Ovary (tissue), 3 donors: ENCODE measurements at regions not wholly inside any gene's neighbourhood (a gene's known extent, or its start where the extent isn't known, plus 50 kb on each side); places are given as distances from the start of the nearest gene placed in this dataset.

Experiments
- POLR2A ChIP-seq: fragments of 450-650 bp; IDR thresholded peaks from one replicate; pipeline ENCODE4 v1.6.1; 2017; ENCODE audit warnings: antibody characterized with exemption, mild to moderate bottlenecking, moderate library complexity
- TF ChIP-seq, protein P1 (sequence below), 3 donors: fragments of 450-650 bp in 2 of 3; fragments of 200-600 bp in 1 of 3; IDR thresholded peaks; one replicate each; pipeline versions ENCODE4 v1.5.1 to v1.8.0; 2016 to 2022; ENCODE audit warnings: antibody characterized with exemption in 3 of 3, mild to moderate bottlenecking in 1 of 3
- donor health status: DM: no; HTN: no; CAD: no.

DNA sequence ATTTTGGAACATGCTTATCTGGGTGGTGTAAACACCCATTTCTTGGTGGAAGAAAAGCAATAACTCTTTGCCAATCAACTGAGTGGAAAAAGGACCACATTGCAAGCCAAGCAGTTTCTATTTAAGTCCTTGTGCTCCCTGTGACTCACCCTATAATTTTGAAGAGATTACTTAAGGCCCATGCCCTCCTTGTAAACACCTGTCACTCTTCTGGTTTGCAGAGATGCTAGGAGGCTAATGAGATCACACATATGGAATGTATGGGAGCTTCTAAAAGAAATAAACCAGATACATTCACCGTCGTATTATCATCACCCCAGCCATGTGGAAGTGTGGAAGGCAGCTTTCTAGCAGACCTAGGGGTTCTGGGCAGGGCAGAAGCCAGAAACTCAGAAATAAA is 337.1 kb downstream of the GADD45G start:
- TF ChIP-seq, protein P1, sequence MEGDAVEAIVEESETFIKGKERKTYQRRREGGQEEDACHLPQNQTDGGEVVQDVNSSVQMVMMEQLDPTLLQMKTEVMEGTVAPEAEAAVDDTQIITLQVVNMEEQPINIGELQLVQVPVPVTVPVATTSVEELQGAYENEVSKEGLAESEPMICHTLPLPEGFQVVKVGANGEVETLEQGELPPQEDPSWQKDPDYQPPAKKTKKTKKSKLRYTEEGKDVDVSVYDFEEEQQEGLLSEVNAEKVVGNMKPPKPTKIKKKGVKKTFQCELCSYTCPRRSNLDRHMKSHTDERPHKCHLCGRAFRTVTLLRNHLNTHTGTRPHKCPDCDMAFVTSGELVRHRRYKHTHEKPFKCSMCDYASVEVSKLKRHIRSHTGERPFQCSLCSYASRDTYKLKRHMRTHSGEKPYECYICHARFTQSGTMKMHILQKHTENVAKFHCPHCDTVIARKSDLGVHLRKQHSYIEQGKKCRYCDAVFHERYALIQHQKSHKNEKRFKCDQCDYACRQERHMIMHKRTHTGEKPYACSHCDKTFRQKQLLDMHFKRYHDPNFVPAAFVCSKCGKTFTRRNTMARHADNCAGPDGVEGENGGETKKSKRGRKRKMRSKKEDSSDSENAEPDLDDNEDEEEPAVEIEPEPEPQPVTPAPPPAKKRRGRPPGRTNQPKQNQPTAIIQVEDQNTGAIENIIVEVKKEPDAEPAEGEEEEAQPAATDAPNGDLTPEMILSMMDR (IDR thresholded peaks at IDR 0.05) = no peak
- TF ChIP-seq POLR2A = no peak
